ENCODE measurements at regions not wholly inside any gene's neighbourhood (a gene's known extent, or its start where the extent isn't known, plus 50 kb on each side); places are given as distances from the start of the nearest gene placed in this dataset.

GRCh38 chr9:93380410-93381060, 71.0 kb upstream of the FAM120A start:
- TF ChIP-seq CTCF (IDR thresholded peaks at IDR 0.05; ENCODE audit: extremely low read depth in 1 of 2, insufficient read depth in 1 of 2, low read depth in 1 of 2, low read length in 2 of 2) = no peak
- TF ChIP-seq FOS (IDR thresholded peaks at IDR 0.05; ENCODE audit: borderline replicate concordance, insufficient read depth, low read length) = no peak
- TF ChIP-seq POLR2A (IDR thresholded peaks at IDR 0.05; ENCODE audit: low read depth, low read length) = no peak
- no peak for TF ChIP-seq MAX (IDR thresholded peaks at IDR 0.05; ENCODE audit: insufficient read depth, insufficient read length)
- no peak for TF ChIP-seq GATA2 (IDR thresholded peaks at IDR 0.05; ENCODE audit: insufficient read depth, insufficient read length, low read depth, low read length)
- no peak for TF ChIP-seq JUN (IDR thresholded peaks at IDR 0.05; ENCODE audit: borderline replicate concordance, insufficient read depth, insufficient read length, low read depth)
- no peak for TF ChIP-seq EZH2 (IDR thresholded peaks at IDR 0.05; ENCODE audit: borderline replicate concordance, low read depth, low read length, severe bottlenecking)
- TF ChIP-seq MYC (IDR thresholded peaks at IDR 0.05; ENCODE audit: low read depth, low read length) = no peak
- no peak for TF ChIP-seq POLR2AphosphoS5 (IDR thresholded peaks at IDR 0.05; ENCODE audit: insufficient read depth, low read depth, low read length)
- no peak for DNase-seq (ENCODE audit: low read depth, low spot score)
- Histone ChIP-seq H2AFZ (ENCODE audit: low read depth, low read length) (no peak overlapping the region), H3K9me3 (replicated peaks; ENCODE audit: control insufficient read depth, insufficient read depth, low read length) (no peaks in the 10 kb centered on the region), H3K9me1 (replicated peaks; ENCODE audit: control insufficient read depth, extremely low read depth, insufficient read depth, low read length) (no peaks in the 10 kb centered on the region), H3K4me1 (ENCODE audit: control insufficient read depth, extremely low read depth, insufficient read depth, low read length) (no peaks in the 10 kb centered on the region), H3K4me3 (replicated peaks in 1 of 3; ENCODE audit: insufficient read depth in 1 of 3, low read depth in 1 of 3, low read length in 3 of 3) (no peak overlapping the region), H3K79me2 (ENCODE audit: control insufficient read depth, insufficient read depth, low read length) (no peaks in the 10 kb centered on the region), H3K9ac (replicated peaks; ENCODE audit: extremely low read depth, insufficient read depth, low read length) (no peak overlapping the region), H3K27me3 (ENCODE audit: control insufficient read depth in 2 of 2, insufficient read depth in 2 of 2, low read length in 2 of 2) (peaks cover 0 to 10% of the 10 kb centered on the region in 2 experiments), H4K20me1 (replicated peaks; ENCODE audit: control insufficient read depth, extremely low read depth, insufficient read depth, low read length) (no peaks in the 10 kb centered on the region), H3K4me2 (ENCODE audit: insufficient read depth, low read length) (no peak overlapping the region), H3K36me3 (ENCODE audit: control insufficient read depth in 2 of 2, extremely low read depth in 1 of 2, insufficient read depth in 2 of 2, low read length in 2 of 2) (no peaks in the 10 kb centered on the region), H3K27ac (ENCODE audit: insufficient read depth, low read depth, low read length) (no peak overlapping the region)
- BruUV-seq (replicated peaks) = no TSS peak
- CTCF ChIA-PET = no interaction called here
- dilution Hi-C loops (cut with MboI; ENCODE audit: extremely low pct_ligation_motif_present, low sequenced_read_pairs) = no loop called here
- FAIRE-seq = no peak
- POLR2A ChIA-PET = no interaction called here
- intact Hi-C loops (cut with micrococcal nuclease) = no loop called here

All from endothelial cell of umbilical vein (primary cell).